Mammary epithelial cell (primary cell): ENCODE measurements at regions not wholly inside any gene's neighbourhood (a gene's known extent, or its start where the extent isn't known, plus 50 kb on each side); places are given as distances from the start of the nearest gene placed in this dataset.

Source experiments
- EZH2 ChIP-seq: IDR thresholded peaks from 2 replicates; pipeline ENCODE4 v1.6.1; 2012; ENCODE audit warnings: low read length, inconsistent platforms, borderline replicate concordance
- TF ChIP-seq, protein P1 (sequence below), 2 donors: IDR thresholded peaks in 1 of 2; conservative IDR thresholded peaks in 1 of 2; 2 replicates each; pipeline ENCODE4 v1.5.1; 2011 to 2012; ENCODE audit warnings: inconsistent platforms in 2 of 2, low read length in 2 of 2, mild to moderate bottlenecking in 2 of 2, control low read depth in 1 of 2, low read depth in 1 of 2; ENCODE audit not compliant: insufficient read depth in 1 of 2; ENCODE audit errors: extremely low read depth in 1 of 2

DNA sequence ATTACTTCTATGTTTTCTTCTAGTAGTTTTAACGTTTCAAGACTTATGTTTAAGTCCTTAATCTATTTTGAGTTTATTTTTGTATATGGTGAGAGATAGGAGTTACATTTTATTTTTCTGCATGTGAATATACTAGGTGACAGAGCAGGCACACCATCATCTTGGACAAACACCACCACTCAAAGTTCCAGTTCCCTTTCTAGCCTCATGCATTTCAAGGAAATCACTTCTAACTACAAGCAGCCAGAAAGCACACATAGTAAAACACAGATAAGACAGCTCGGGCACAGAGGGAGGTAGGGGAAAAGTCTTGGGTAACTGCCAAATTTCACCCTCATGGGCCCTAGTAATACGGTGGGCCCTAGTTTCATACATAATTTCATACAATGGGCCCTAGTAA is 609.4 kb upstream of the HS3ST5 start:
- TF ChIP-seq, protein P1, sequence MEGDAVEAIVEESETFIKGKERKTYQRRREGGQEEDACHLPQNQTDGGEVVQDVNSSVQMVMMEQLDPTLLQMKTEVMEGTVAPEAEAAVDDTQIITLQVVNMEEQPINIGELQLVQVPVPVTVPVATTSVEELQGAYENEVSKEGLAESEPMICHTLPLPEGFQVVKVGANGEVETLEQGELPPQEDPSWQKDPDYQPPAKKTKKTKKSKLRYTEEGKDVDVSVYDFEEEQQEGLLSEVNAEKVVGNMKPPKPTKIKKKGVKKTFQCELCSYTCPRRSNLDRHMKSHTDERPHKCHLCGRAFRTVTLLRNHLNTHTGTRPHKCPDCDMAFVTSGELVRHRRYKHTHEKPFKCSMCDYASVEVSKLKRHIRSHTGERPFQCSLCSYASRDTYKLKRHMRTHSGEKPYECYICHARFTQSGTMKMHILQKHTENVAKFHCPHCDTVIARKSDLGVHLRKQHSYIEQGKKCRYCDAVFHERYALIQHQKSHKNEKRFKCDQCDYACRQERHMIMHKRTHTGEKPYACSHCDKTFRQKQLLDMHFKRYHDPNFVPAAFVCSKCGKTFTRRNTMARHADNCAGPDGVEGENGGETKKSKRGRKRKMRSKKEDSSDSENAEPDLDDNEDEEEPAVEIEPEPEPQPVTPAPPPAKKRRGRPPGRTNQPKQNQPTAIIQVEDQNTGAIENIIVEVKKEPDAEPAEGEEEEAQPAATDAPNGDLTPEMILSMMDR (conservative IDR thresholded peaks at IDR 0.05 in 1 of 2, IDR thresholded peaks at IDR 0.05 in 1 of 2; ENCODE audit: extremely low read depth in 1 of 2, insufficient read depth in 1 of 2, low read depth in 1 of 2, low read length in 2 of 2): no peak
- TF ChIP-seq EZH2: no peak
